HCT116 (cell line): ENCODE measurements at regions not wholly inside any gene's neighbourhood (a gene's known extent, or its start where the extent isn't known, plus 50 kb on each side); places are given as distances from the start of the nearest gene placed in this dataset.

Experiments used
- ATAC-seq: fragments of 200-7000 bp; cut with Tn5 transposase; 2 replicates; pipeline ENCODE4 v1.9.1; 2020; ENCODE audit warnings: mild to moderate bottlenecking, moderate library complexity
- BruUV-seq: library from RNA; stranded (reverse); fragments of 400-500 nt; replicated peaks from 2 replicates; lab custom pipeline; 2021; lab: Mats Ljungman, UMichigan
- CTCF ChIA-PET: fragments of 300-600 bp; sonication (Branson Sonifier 250); formaldehyde crosslinking; loops from one replicate; lab custom pipeline; 2021; ENCODE audit warnings: antibody characterized with exemption; lab: Charles Lee
- POLR2A ChIA-PET: fragments of 300-600, 350-600 bp; sonication (Branson Sonifier 250); formaldehyde crosslinking; loops from one replicate; lab custom pipeline; 2021; ENCODE audit warnings: antibody characterized with exemption; lab: Charles Lee
- RAD21 ChIA-PET, 2 experiments: fragments of 300-600 bp; sonication (Branson Sonifier 250); formaldehyde crosslinking; loops; one replicate each; lab custom pipeline; 2023; ENCODE audit warnings: low total read pairs in 2 of 2; ENCODE audit not compliant: uncharacterized antibody in 2 of 2, unreplicated experiment in 2 of 2, low non-redundant PET in 1 of 2; lab: Charles Lee
- DNase-seq: peaks from one replicate; pipeline ENCODE4 v3.0.0-alpha.2; 2010; ENCODE audit warnings: low read depth, low spot score
- H2AFZ ChIP-seq: fragments of 200-600 bp; shearing (Covaris generic), sonication (generic); 2 replicates; pipeline ENCODE4 v1.6.1; 2017; ENCODE audit warnings: low read depth, mixed run types, mixed read lengths, antibody characterized with exemption, low read length; ENCODE audit not compliant: poor library complexity, severe bottlenecking
- H3K27ac ChIP-seq: 2 replicates; pipeline ENCODE4 v1.5.1; 2012; ENCODE audit warnings: low read depth, low read length
- H3K27me3 ChIP-seq: fragments of 200-600 bp; sonication (generic); 2 replicates; pipeline ENCODE4 v1.6.1; 2016; ENCODE audit warnings: mixed run types, low read length, mixed read lengths; ENCODE audit not compliant: insufficient read depth
- H3K36me3 ChIP-seq, 2 experiments: fragments of 200-500 bp in 1 of 2; fragments of 200-600 bp in 1 of 2; sonication (Bioruptor generic) in 1 of 2; sonication (generic) in 1 of 2; 2 replicates each; pipeline versions ENCODE4 v1.5.1 to v1.6.1; 2014 to 2016; ENCODE audit warnings: low read length in 2 of 2, inconsistent platforms in 1 of 2, mixed read lengths in 1 of 2, mixed run types in 1 of 2; ENCODE audit not compliant: insufficient read depth in 2 of 2, control insufficient read depth in 1 of 2
- H3K4me1 ChIP-seq, 2 experiments: fragments of 200-600 bp in 1 of 2; sonication (generic) in 1 of 2; 2 replicates each; pipeline versions ENCODE4 v1.5.1 to v1.6.1; 2012 to 2017; ENCODE audit warnings: low read length in 2 of 2, inconsistent platforms in 1 of 2, mild to moderate bottlenecking in 1 of 2, mixed read lengths in 1 of 2, mixed run types in 1 of 2, moderate library complexity in 1 of 2; ENCODE audit not compliant: insufficient read depth in 2 of 2, control insufficient read depth in 1 of 2
- H3K4me2 ChIP-seq: fragments of 200-600 bp; sonication (generic); 2 replicates; pipeline ENCODE4 v1.6.1; 2017; ENCODE audit warnings: mixed run types, low read length, mixed read lengths
- H3K4me3 ChIP-seq, 2 experiments: fragments of 200-600 bp in 1 of 2; sonication (generic) in 1 of 2; replicated peaks in 1 of 2; 2 replicates each; pipeline ENCODE4 v1.5.1; 2011 to 2016; ENCODE audit warnings: low read length in 2 of 2, control low read depth in 1 of 2, low read depth in 1 of 2, mild to moderate bottlenecking in 1 of 2, mixed read lengths in 1 of 2, mixed run types in 1 of 2
- H3K79me2 ChIP-seq: fragments of 200-600 bp; sonication (generic); 2 replicates; pipeline ENCODE4 v1.6.1; 2017; ENCODE audit warnings: mild to moderate bottlenecking, mixed run types, low read length, moderate library complexity, mixed read lengths; ENCODE audit not compliant: insufficient read depth
- H3K9ac ChIP-seq: fragments of 200-600 bp; sonication (generic); 2 replicates; pipeline ENCODE4 v1.6.1; 2016; ENCODE audit warnings: low read length, mixed read lengths
- H3K9me2 ChIP-seq: fragments of 200-600 bp; sonication (generic), shearing (Covaris generic); 2 replicates; pipeline ENCODE4 v1.6.1; 2017; ENCODE audit warnings: mixed run types, mild to moderate bottlenecking, moderate library complexity; ENCODE audit not compliant: insufficient read depth
- H3K9me3 ChIP-seq, 2 experiments: fragments of 200-500 bp in 1 of 2; fragments of 200-600 bp in 1 of 2; sonication (Bioruptor generic) in 1 of 2; sonication (generic) in 1 of 2; 2 replicates each; pipeline ENCODE4 v1.6.1; 2014 to 2017; ENCODE audit warnings: low read length in 2 of 2, mixed read lengths in 2 of 2, inconsistent platforms in 1 of 2, low read depth in 1 of 2, mild to moderate bottlenecking in 1 of 2, mixed run types in 1 of 2, moderate library complexity in 1 of 2; ENCODE audit not compliant: control insufficient read depth in 1 of 2, insufficient read depth in 1 of 2
- H4K20me1 ChIP-seq: fragments of 200-600 bp; sonication (generic), shearing (Covaris generic); 2 replicates; pipeline ENCODE4 v1.6.1; 2017; ENCODE audit warnings: mixed run types, mild to moderate bottlenecking, moderate library complexity; ENCODE audit not compliant: insufficient read depth
- CEBPB ChIP-seq: IDR thresholded peaks from 2 replicates; pipeline ENCODE4 v1.6.1; 2012; ENCODE audit warnings: low read depth
- EGR1 ChIP-seq: IDR thresholded peaks from 2 replicates; pipeline ENCODE4 v1.6.1; 2012; ENCODE audit warnings: low read depth
- ELF1 ChIP-seq: IDR thresholded peaks from 2 replicates; pipeline ENCODE4 v1.6.1; 2012; ENCODE audit warnings: low read depth, borderline replicate concordance
- EZH2phosphoT487 ChIP-seq: fragments of 200-600 bp; IDR thresholded peaks from 2 replicates; pipeline ENCODE4 v1.6.1; 2018; ENCODE audit warnings: antibody characterized with exemption, borderline replicate concordance
- FOSL1 ChIP-seq: IDR thresholded peaks from 2 replicates; pipeline ENCODE4 v1.6.1; 2012; ENCODE audit warnings: low read depth
- JUND ChIP-seq: IDR thresholded peaks from 2 replicates; pipeline ENCODE4 v1.6.1; 2012
- POLR2A ChIP-seq: IDR thresholded peaks from 2 replicates; pipeline ENCODE4 v1.7.0; 2011; ENCODE audit warnings: borderline replicate concordance; ENCODE audit not compliant: insufficient read depth, insufficient read length; ENCODE audit errors: extremely low read depth
- RAD21 ChIP-seq: IDR thresholded peaks from 2 replicates; pipeline ENCODE4 v1.6.1; 2012; ENCODE audit warnings: low read depth, mild to moderate bottlenecking
- SIN3A ChIP-seq: IDR thresholded peaks from 2 replicates; pipeline ENCODE4 v1.6.1; 2012; ENCODE audit warnings: low read depth
- ZFX ChIP-seq: fragments of 450-650 bp; IDR thresholded peaks from 2 replicates; pipeline ENCODE4 v1.6.1; 2017
- intact Hi-C: fragments of 100-400 bp; cut with micrococcal nuclease; formaldehyde crosslinking; loops from 2 replicates; pipeline ENCODE4 v1.10.0; 2022
- TF ChIP-seq, protein P1 (sequence below): IDR thresholded peaks from 2 replicates; pipeline ENCODE4 v1.6.1; 2012; ENCODE audit warnings: low read depth

DNA sequence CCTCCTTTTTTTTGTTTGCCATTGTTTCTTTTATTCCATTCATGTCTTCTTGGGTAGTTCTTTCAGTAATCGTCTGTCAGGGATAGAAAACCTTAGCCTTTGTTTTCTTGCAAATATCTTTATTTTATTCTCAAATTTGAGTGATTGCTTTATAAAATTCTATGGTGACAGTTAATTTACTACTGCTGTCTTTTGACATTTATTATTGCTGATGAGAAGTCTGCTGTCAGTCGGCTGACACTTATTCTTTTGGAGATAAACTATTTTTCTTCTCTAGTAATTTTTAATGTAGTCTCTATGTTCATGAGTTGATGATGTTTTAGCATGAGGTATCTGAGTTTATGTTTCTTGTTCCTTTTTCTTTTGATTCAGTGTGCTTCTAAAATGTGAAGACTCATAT lies 983.8 kb downstream of the TTLL7 start:
- BruUV-seq: no TSS peak
- no peak for ATAC-seq
- Histone ChIP-seq H4K20me1 (no peaks in the 10 kb centered on the region), H3K9me2 (no peaks in the 10 kb centered on the region), H3K4me3 (no peak overlapping the region), H3K27ac (no peak overlapping the region), H3K79me2 (no peaks in the 10 kb centered on the region), H3K36me3 (no peaks in the 10 kb centered on the region), H3K9me3 (peaks cover 3 to 7% of the 10 kb centered on the region in 2 experiments; a peak in 1 of 4 replicates), H3K4me2 (no peak overlapping the region), H3K4me1 (no peaks in the 10 kb centered on the region), H3K27me3 (no peaks in the 10 kb centered on the region), H2AFZ (no peak overlapping the region), H3K9ac (no peak overlapping the region)
- CTCF ChIA-PET: no interaction called here
- POLR2A ChIA-PET: no interaction called here
- RAD21 ChIA-PET: no interaction called here
- intact Hi-C loops: no loop called here
- DNase-seq: no peak
- TF ChIP-seq CEBPB: no peak
- TF ChIP-seq SIN3A: no peak
- TF ChIP-seq RAD21: no peak
- TF ChIP-seq ELF1: no peak
- TF ChIP-seq EGR1: no peak
- no peak for TF ChIP-seq POLR2A
- TF ChIP-seq, protein P1, sequence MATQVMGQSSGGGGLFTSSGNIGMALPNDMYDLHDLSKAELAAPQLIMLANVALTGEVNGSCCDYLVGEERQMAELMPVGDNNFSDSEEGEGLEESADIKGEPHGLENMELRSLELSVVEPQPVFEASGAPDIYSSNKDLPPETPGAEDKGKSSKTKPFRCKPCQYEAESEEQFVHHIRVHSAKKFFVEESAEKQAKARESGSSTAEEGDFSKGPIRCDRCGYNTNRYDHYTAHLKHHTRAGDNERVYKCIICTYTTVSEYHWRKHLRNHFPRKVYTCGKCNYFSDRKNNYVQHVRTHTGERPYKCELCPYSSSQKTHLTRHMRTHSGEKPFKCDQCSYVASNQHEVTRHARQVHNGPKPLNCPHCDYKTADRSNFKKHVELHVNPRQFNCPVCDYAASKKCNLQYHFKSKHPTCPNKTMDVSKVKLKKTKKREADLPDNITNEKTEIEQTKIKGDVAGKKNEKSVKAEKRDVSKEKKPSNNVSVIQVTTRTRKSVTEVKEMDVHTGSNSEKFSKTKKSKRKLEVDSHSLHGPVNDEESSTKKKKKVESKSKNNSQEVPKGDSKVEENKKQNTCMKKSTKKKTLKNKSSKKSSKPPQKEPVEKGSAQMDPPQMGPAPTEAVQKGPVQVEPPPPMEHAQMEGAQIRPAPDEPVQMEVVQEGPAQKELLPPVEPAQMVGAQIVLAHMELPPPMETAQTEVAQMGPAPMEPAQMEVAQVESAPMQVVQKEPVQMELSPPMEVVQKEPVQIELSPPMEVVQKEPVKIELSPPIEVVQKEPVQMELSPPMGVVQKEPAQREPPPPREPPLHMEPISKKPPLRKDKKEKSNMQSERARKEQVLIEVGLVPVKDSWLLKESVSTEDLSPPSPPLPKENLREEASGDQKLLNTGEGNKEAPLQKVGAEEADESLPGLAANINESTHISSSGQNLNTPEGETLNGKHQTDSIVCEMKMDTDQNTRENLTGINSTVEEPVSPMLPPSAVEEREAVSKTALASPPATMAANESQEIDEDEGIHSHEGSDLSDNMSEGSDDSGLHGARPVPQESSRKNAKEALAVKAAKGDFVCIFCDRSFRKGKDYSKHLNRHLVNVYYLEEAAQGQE: no peak
- TF ChIP-seq ZFX: no peak
- no peak for TF ChIP-seq EZH2phosphoT487
- TF ChIP-seq JUND: no peak
- no peak for TF ChIP-seq FOSL1
